Cardiac muscle cell (in vitro differentiated cells and primary cell): ENCODE measurements at regions not wholly inside any gene's neighbourhood (a gene's known extent, or its start where the extent isn't known, plus 50 kb on each side); places are given as distances from the start of the nearest gene placed in this dataset.

Experiments
- DNase-seq, 2 donors: peaks; one replicate each; pipeline versions ENCODE4 v3.0.0 to v3.0.0-alpha.2; 2010 to 2017; ENCODE audit warnings: low read depth in 1 of 2, low spot score in 1 of 2
- H3K27ac ChIP-seq: fragments of 200-600 bp; sonication (generic); 2 replicates; pipeline ENCODE4 v1.5.1; 2016
- H3K27me3 ChIP-seq: fragments of 200-600 bp; sonication (generic); 2 replicates; pipeline ENCODE4 v1.6.0; 2016; ENCODE audit warnings: control low read depth
- H3K36me3 ChIP-seq: fragments of 200-600 bp; sonication (generic); 2 replicates; pipeline ENCODE4 v1.5.1; 2016; ENCODE audit warnings: control low read depth
- H3K4me1 ChIP-seq: fragments of 200-600 bp; sonication (generic); 2 replicates; pipeline ENCODE4 v1.8.1; 2017; ENCODE audit warnings: low read depth, mild to moderate bottlenecking, mixed run types
- H3K4me3 ChIP-seq: fragments of 200-600 bp; sonication (generic); 2 replicates; pipeline ENCODE4 v1.5.1; 2016; ENCODE audit warnings: mild to moderate bottlenecking
- H3K9me3 ChIP-seq: fragments of 200-600 bp; sonication (generic); 2 replicates; pipeline ENCODE4 v1.5.1; 2017; ENCODE audit warnings: low read depth, mild to moderate bottlenecking, control low read depth
- CTCF ChIP-seq: IDR thresholded peaks from 2 replicates; pipeline ENCODE4 v1.5.1; 2012; ENCODE audit warnings: low read depth, mild to moderate bottlenecking, low read length

- DNase-seq: no peak
- no peaks in the 10 kb centered on the region for H3K4me1 ChIP-seq
- H3K27ac ChIP-seq: no peak overlapping the region
- no peak overlapping the region for H3K4me3 ChIP-seq
- no peaks in the 10 kb centered on the region for H3K9me3 ChIP-seq
- no peaks in the 10 kb centered on the region for H3K36me3 ChIP-seq
- no peak for TF ChIP-seq CTCF
- no peaks in the 10 kb centered on the region for H3K27me3 ChIP-seq
These were observed 265.2 kb upstream of the PPP2R2D start for GRCh38 chr10:131635564-131636015.

- no peak for DNase-seq
- H3K36me3 ChIP-seq: no peaks in the 10 kb centered on the region
- H3K4me1 ChIP-seq: no peaks in the 10 kb centered on the region
- H3K4me3 ChIP-seq: no peak overlapping the region
- no peaks in the 10 kb centered on the region for H3K27me3 ChIP-seq
- no peaks in the 10 kb centered on the region for H3K9me3 ChIP-seq
- no peak overlapping the region for H3K27ac ChIP-seq
- no peak for TF ChIP-seq CTCF
These were observed 264.7 kb upstream of the PPP2R2D start for GRCh38 chr10:131636116-131636515.

DNA sequence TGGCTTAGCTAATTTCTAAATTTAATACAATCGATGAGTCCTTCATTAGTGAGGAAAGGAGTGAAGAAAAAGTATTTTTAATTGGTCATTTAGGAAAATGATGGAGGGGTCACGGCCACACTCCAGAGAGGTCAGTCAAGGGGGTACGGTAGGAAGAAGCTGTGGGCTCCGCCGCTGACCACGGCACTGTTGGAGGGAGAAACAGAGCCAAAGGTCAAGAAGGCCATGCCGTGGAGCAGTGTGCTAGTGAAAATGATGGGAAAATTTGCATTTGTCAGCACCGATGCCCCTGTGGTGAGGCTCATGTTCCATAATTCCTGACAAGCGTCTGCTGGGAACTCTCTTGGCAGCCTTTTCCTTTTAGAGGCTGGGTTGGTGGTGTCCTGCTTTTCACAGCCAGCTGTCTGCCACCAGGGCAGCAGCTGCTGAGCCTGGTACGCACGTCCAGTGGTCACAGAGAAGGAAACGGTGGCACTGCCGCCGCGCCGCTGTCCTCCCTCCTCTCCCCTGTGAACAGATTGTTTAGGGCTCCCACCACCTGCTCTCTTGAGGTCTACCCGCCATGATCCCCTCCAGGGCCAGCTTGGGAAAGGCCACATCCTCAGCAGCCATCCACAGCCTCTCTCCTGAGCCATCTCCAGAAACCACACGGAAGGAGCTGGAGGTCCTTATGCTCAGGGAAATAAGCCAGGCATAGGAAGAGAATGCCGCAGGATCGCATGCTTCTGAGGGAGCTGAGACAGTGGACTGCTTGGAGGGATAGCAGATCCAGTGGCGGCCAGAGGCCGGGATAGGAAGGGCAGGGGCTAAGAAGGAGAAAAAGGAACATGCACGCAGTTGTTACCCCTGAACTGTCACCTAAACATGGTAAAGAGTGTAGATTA, 263.7 kb upstream of the PPP2R2D start:
- TF ChIP-seq CTCF: no peak
- Histone ChIP-seq H3K9me3 (no peaks in the 10 kb centered on the region), H3K4me1 (no peaks in the 10 kb centered on the region), H3K4me3 (no peak overlapping the region), H3K27me3 (no peaks in the 10 kb centered on the region), H3K27ac (no peak overlapping the region), H3K36me3 (no peaks in the 10 kb centered on the region)
- no peak for DNase-seq

DNA sequence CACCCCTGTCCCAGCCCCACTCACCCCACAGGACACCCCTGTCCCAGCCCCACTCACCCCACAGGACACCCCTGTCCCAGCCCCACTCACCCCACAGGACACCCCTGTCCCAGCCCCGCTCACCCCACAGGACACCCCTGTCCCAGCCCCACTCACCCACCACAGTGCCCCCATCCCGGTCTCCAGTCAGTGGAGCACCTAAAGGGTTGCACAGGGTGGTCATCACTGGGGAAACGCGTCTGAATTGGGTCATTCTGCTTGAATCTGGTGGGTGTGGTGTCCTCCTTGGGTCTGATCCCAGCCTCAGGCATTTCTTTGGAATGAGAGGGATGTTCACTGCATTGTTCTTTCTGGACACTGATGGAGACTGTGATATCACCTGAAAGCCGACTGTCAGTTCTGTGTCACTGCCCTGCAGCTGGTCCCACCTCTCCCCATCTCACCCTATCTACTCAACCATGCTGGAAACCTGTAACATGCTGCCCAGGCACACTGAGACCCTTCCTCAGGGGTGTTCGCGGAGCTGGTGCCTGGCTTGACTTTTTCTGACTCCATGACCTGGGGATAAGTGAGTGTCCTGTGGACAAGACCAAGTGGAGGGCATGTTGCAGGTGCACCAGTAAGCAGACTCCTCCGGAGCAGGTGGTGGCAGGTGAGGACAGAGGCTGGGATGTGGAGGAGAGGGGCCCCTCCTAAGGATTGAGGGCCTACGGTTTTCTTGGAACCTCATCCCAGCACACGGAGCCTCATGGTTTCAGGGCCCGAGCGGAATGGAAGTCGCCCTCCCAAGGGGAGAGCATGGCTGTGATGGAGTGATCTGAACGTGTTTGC, 262.5 kb upstream of the PPP2R2D start:
- no peak for DNase-seq
- no peak overlapping the region for H3K27ac ChIP-seq
- H3K27me3 ChIP-seq: no peaks in the 10 kb centered on the region
- H3K9me3 ChIP-seq: no peaks in the 10 kb centered on the region
- no peaks in the 10 kb centered on the region for H3K4me1 ChIP-seq
- no peak overlapping the region for H3K4me3 ChIP-seq
- H3K36me3 ChIP-seq: no peaks in the 10 kb centered on the region
- TF ChIP-seq CTCF: no peak

- Histone ChIP-seq H3K36me3 (no peaks in the 10 kb centered on the region), H3K4me1 (no peaks in the 10 kb centered on the region), H3K4me3 (no peak overlapping the region), H3K27me3 (no peaks in the 10 kb centered on the region), H3K9me3 (no peaks in the 10 kb centered on the region), H3K27ac (no peak overlapping the region)
- no peak for TF ChIP-seq CTCF
- no peak for DNase-seq
These were observed 261.9 kb upstream of the PPP2R2D start for GRCh38 chr10:131638880-131639278.
